PFSK-1 (cell line): ENCODE measurements at regions not wholly inside any gene's neighbourhood (a gene's known extent, or its start where the extent isn't known, plus 50 kb on each side); places are given as distances from the start of the nearest gene placed in this dataset.

Source experiments
- FOXP2 ChIP-seq: optimal IDR thresholded peaks from 2 replicates; pipeline ENCODE3; 2011; ENCODE audit warnings: borderline replicate concordance, control low read depth, inconsistent platforms; ENCODE audit not compliant: insufficient read depth; ENCODE audit errors: extremely low read length, extremely low read depth
- POLR2AphosphoS5 ChIP-seq: IDR thresholded peaks from 2 replicates; pipeline ENCODE4 v1.6.1; 2012; ENCODE audit warnings: low read depth, mild to moderate bottlenecking, control low read depth, low read length, moderate library complexity
- SIN3A ChIP-seq: IDR thresholded peaks from 2 replicates; pipeline ENCODE4 v1.6.1; 2012; ENCODE audit warnings: mild to moderate bottlenecking, low read length, moderate library complexity, borderline replicate concordance; ENCODE audit not compliant: insufficient read depth
- TAF1 ChIP-seq: IDR thresholded peaks from 2 replicates; pipeline ENCODE4 v1.6.1; 2012; ENCODE audit warnings: low read length, control low read depth, borderline replicate concordance; ENCODE audit not compliant: insufficient read depth
- TF ChIP-seq, protein P1 (sequence below), 2 experiments: IDR thresholded peaks; 2 replicates each; pipeline versions ENCODE4 v1.6.1 to v1.8.0; 2011 to 2012; ENCODE audit warnings: low read depth in 2 of 2, low read length in 2 of 2, control low read depth in 1 of 2, inconsistent platforms in 1 of 2, mild to moderate bottlenecking in 1 of 2, moderate library complexity in 1 of 2; ENCODE audit not compliant: insufficient read depth in 1 of 2

DNA sequence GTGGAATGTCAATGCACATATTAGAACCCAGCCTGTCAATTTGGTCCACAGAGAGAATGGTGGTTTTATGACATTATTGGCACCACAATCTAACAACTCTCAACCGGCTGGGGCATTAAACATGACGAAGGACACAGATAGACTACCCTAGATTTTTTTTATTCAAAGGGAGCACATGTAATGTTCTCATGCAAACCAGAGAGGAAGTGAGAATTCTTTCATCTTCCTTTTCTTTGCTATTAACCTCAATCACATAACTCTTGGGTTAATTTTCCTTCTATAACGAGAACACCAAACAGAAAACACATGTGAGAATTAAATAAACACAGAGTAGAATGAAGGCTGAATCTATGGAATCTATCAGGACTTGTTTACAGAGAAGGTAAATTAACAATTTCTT is 94.9 kb upstream of the TNC start:
- TF ChIP-seq, protein P1, sequence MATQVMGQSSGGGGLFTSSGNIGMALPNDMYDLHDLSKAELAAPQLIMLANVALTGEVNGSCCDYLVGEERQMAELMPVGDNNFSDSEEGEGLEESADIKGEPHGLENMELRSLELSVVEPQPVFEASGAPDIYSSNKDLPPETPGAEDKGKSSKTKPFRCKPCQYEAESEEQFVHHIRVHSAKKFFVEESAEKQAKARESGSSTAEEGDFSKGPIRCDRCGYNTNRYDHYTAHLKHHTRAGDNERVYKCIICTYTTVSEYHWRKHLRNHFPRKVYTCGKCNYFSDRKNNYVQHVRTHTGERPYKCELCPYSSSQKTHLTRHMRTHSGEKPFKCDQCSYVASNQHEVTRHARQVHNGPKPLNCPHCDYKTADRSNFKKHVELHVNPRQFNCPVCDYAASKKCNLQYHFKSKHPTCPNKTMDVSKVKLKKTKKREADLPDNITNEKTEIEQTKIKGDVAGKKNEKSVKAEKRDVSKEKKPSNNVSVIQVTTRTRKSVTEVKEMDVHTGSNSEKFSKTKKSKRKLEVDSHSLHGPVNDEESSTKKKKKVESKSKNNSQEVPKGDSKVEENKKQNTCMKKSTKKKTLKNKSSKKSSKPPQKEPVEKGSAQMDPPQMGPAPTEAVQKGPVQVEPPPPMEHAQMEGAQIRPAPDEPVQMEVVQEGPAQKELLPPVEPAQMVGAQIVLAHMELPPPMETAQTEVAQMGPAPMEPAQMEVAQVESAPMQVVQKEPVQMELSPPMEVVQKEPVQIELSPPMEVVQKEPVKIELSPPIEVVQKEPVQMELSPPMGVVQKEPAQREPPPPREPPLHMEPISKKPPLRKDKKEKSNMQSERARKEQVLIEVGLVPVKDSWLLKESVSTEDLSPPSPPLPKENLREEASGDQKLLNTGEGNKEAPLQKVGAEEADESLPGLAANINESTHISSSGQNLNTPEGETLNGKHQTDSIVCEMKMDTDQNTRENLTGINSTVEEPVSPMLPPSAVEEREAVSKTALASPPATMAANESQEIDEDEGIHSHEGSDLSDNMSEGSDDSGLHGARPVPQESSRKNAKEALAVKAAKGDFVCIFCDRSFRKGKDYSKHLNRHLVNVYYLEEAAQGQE (IDR thresholded peaks at IDR 0.05; ENCODE audit: insufficient read depth in 1 of 2, low read depth in 2 of 2, low read length in 2 of 2), result no peak
- TF ChIP-seq TAF1 (no peak), POLR2AphosphoS5 (no peak)

DNA sequence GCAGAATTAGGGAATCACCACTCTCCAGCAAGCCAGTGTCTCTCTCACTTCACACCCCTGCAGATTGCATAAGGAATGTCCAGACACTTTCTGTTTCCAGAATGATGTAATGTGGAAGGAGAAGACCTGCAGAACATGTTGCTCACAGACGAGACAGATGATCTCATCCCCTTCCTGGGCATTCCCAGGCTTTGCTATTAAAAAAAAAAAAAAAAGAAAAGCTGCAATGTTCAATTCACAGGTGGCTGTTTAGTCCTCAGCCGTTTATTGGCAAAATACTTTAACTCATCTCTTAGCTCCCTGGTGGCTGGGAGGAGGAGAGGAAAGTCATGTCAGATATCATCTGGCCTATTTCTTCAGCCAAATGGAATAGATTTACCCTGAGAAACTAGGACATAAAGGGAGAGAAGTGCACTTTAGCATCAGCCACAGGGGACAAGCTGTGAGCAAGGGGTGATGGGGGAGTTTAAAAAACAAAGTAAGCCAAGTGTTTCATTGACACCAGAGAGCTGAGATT is 95.9 kb upstream of the TNC start:
- TF ChIP-seq, protein P1 (IDR thresholded peaks at IDR 0.05; ENCODE audit: insufficient read depth in 1 of 2, low read depth in 2 of 2, low read length in 2 of 2), result no peak
- TF ChIP-seq POLR2AphosphoS5 (no peak), TAF1 (no peak), FOXP2 (no peak)

- TF ChIP-seq TAF1 (no peak), FOXP2 (no peak), SIN3A (no peak), POLR2AphosphoS5 (no peak)
- TF ChIP-seq, protein P1 (IDR thresholded peaks at IDR 0.05; ENCODE audit: insufficient read depth in 1 of 2, low read depth in 2 of 2, low read length in 2 of 2), result no peak
Measured at GRCh38 chr9:115216873-115217272, 98.9 kb upstream of the TNC start.

- TF ChIP-seq POLR2AphosphoS5 (no peak), TAF1 (no peak)
Measured at GRCh38 chr9:115220319-115221005, 102.5 kb upstream of the TNC start.

DNA sequence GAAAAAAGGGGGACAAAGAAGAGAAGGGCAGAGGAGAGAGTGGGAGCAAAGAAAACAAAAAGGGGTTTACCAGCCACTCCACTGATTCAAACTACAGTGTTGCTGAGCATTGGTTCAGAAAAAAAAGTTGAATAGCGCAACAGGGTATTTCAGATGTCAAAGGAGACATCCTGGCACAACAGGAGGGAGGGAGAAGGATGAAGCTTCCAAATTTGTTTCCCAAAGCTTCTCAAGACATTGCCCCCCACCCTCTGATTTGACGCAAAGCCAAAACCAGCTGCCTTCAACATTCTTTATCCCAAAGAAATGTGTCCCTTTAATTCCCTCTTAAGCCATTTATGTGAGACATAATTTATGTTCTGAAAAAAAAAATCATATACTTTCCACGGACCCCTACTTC is 105.5 kb upstream of the TNC start:
- TF ChIP-seq FOXP2, result no peak

DNA sequence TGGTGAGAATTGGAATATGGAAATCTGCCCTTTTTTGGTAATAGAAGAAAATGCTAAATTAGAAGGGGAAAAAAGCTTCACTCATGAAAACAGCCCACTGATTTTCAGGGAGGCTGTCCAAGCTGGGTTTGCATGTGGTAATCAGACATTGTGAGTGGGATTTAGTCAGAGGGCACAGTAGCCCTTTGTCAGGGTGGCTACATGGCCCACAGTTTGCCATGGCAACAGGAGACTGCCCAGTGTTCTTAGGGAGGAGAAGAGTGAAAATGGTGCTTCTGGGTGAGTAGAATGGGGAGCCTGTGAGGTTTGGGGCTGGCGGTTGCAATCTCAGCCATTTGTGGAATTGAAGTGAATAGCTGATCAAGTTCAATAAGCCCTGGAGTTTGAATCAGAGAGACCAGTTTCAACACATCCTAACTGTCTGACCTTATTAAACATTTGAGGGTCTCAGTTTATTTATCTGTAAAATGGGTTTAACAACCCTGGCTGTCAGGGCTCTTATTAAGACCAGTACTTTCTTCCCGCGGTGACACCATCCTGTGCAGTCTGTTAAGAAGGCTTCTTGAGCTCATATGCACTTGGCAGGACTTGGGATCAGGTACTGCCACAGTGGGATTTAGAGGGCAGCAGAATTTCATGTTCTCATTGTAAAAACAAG is 107.6 kb upstream of the TNC start:
- no peak for TF ChIP-seq FOXP2
- no peak for TF ChIP-seq SIN3A
- no peak for TF ChIP-seq TAF1
- TF ChIP-seq, protein P1 (IDR thresholded peaks at IDR 0.05; ENCODE audit: insufficient read depth in 1 of 2, low read depth in 2 of 2, low read length in 2 of 2), result no peak
- TF ChIP-seq POLR2AphosphoS5, result no peak
